HG02973 (cell line): ENCODE measurements at regions not wholly inside any gene's neighbourhood (a gene's known extent, or its start where the extent isn't known, plus 50 kb on each side); places are given as distances from the start of the nearest gene placed in this dataset.
"Not testable (repeated sequence)": the region's sequence is repeated elsewhere in the genome, so short reads cannot be mapped to it uniquely, and the experiment has no call there.

ENCODE experiments used
- ATAC-seq: cut with Tn5 transposase; IDR thresholded peaks from one replicate; pipeline ENCODE4 v1.9.1; 2021; ENCODE audit warnings: moderate library complexity; ENCODE audit not compliant: unreplicated experiment

DNA sequence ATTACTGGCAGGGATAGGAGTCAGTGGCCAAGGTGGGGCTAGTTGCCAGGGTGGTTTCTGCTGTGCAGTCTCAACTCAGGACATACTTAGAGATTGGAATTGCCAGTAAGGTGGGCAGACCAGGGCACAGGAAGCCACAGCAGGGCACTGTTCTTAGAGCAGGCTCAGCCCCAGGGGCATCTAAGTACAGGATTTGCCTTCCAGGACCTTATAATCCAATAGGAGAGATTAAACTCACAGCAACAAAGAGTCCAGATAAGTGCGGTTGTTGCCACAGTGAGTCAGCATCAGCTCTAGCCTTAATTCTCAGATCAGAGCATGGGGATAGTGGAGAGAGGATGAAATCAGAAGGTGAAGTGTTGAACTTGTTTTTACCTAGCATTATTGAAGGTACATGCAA is 265.8 kb upstream of the TRPC7 start:
- no peak for ATAC-seq

DNA sequence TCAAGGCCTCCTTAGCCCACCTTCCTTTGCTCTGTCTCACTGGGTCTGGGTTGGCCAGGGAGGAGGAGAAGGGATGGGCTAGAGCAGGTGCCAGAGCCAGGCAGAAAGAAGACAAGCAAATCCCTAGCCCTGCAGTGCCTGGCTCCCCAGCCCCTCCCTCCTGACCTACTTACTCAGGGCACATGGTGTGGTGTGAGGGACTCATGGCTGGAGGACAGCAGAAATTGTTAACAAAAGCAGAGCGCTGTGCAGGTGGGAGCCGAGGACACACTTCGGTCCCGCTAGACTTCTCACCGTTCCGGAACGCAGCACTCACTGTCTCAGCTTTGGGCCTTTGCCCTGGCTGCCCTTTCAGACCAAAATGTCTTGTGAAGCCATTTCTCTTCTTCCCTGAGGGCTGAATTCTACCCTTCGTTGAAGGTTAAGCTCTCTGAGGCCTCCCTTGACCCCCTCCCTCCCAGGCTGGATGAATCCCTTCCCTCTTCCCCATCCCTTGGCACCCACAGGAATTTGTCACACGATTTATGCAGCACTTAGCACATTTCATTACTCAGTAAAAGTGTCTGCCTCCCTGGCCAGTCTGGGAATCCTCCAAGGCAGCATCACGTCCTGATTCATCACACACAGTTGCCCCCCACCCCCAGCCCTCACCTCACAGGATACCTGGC is 263.9 kb upstream of the TRPC7 start:
- ATAC-seq: no peak

DNA sequence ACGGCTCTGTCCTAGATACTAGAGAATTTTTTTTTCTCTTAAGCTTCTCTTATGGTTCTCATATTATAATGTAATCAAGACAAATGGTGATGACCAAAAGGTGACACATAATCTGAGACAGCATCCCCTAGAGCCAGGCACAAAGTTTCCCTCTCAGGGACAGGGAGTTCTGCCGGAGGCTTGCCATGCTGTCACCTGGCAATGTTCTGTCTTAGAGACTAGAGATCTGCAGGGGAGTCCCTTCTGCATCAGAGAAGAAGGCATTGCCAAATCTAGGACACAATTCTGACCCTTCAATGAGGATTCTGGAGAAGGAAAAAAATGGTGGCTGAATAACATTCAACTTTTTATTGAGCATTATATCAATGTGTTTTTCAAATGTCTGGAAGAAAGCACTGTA is 261.2 kb upstream of the TRPC7 start:
- ATAC-seq: no peak

DNA sequence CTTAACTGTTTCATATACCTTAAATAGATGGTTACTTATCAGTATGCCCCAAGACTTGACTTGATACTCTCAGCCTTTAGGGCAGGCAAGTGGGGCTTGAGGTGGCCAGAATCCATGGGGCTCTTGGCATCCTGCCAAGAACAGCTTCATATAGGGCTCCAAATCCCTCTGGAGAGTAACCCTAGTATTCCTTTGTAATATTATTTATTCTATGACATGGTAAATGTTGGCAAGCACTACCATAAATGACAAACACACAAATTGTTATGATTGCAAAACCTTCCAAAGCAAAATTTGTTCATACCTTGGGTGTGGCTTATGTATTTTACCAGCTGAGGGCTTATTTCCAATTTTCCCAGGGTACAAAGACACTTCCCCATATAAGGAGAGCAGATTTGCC is 257.4 kb upstream of the TRPC7 start:
- ATAC-seq: no peak

DNA sequence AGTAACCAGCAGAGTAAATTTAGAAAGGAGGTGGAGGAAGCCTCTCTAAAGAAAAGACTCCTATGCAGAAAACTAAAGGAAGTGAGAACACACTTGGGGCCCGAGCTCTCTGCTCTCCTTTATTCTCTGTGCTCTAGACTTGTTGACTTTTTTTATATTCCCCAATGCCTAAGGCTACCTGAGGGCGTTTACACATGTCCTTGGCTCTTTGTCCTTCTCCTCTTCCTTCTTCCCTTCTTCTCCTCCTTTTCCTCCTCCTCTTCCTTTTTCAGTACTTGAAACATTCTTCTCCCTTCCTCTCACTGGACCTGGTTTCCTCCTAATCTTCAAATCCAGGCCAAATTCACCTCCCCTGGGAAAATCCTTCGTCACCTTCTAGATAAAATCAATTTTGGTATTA is 256.4 kb upstream of the TRPC7 start:
- ATAC-seq: no peak

DNA sequence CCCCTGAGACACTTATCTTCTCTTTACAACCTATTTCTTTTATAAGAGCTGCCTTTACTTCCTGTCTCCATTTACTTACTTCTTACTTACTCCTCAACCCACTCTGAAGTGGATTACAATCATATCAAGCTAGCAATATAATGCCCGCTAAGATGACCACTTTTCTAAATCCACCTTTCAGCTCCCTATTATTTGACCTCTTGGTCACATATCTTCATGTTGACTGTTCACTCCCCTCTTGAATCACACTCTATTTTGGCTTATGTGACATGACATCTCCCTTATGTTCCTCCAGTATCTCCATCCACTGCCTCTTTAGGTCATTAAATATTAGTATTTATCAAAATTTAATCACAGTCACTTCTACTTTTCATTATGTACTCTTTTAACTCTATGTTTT is 255.3 kb upstream of the TRPC7 start:
- no peak for ATAC-seq

DNA sequence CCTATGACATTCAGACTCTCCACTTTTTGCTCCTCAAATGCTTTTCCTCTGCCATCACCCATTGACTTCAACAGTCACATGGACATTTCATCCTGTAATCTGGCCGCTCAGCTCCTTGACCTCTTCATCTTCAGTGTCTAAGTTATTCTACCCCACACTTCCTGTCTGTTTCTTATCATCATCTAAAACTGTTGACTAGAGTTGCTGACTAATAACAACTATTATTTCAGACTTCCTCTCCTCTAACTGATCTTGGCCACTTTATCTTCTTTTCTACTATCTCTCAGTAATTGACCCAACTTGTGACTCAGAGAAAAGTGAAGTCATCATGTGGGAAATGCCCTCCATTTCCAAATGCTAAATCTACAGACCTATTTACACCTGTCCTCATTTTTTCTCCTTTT is 254.7 kb upstream of the TRPC7 start:
- no peak for ATAC-seq

DNA sequence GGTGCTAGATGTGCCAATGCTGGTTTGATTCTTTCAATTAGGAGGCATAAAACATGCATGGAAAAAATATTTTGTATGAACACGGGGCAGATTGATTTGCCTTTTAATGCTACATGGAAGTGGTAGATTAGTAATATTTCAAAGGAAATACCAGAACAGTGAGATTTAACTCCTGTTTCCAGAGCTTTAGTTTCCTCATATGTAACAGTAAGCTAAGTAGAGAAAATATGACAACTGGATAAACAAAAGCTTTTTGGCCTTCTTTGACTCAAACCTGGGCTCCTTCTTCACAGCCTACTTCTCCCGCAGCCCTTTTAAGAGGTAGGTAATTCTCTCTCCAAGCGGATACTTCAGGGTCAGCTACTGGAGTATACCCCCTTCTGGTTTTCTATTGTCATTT is 254.2 kb upstream of the TRPC7 start:
- ATAC-seq: no peak

DNA sequence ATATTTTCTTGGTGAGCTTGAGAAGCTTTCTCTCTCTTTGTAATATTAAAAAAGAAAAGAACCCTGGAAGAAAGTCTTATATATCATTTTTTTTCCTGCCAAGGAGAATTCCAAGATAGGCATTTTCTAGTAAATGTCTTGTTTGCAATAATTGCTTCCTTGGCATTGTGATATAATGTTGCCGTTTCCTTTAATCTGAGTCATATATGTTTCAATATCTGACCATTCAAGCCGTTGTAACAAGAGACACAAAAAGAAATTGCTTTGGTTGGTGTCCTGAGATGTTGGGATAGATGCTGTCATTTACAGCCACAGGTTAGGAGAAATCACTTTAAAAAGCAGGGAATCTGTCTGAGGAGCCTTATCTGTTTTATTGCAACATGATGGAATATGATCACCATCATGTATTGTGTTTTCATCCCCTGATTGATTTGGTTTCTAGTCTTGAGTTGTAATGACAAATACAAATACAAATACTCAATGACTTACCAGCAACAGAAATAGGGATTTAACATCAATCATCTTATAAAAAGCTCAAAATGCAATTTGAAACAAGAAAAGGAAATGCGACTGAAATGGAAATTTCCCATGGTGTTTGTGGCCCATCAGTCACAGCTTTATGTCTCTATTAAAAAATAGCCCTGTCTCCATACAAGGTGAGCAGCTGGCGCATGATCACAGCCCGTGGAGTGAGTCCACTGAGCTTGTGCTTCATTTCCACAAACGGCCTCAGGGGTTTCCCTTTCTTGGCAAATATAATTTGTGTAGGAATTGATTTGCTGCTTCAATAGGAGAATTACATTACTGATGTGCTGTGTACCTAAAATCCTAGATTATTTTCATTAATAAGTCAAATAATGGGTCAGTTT is 250.1 kb upstream of the TRPC7 start:
- ATAC-seq: no peak

DNA sequence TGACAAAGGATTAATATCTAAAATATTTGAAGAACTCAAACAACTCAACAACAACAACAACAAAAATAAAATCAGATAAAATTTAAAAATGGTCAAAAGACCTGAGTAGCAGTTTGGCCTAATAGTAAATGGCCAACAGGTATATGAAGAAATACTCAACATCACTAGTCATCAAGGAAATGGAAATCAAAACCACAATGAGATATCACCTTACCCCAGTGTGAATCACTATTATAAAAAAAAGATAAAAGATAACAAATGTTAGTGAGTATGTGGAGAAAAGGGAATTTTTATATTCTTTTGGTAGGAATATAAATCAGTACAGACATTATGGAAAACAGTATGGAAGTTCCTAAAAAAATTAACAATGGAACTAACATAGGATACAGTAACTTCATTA is 247.9 kb upstream of the TRPC7 start:
- ATAC-seq: no peak

DNA sequence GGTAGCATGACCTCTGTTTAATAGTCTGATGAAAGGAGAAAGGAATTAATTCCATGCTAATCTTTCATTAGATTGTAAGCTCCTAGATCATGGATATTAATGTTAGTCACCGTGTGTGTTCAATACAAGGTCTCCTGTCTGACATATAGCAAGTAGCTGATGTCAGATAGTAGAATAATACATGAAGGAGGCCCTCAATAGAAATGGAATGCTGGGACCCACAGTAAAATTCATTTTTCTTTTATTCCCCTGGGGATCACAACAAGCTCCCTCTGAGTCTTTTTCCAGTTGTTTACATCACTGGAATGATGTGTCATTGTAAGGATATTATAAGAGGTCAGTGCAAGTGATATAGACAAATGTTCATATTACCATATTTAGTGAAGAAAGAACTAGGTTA is 240.3 kb upstream of the TRPC7 start:
- ATAC-seq: no peak

DNA sequence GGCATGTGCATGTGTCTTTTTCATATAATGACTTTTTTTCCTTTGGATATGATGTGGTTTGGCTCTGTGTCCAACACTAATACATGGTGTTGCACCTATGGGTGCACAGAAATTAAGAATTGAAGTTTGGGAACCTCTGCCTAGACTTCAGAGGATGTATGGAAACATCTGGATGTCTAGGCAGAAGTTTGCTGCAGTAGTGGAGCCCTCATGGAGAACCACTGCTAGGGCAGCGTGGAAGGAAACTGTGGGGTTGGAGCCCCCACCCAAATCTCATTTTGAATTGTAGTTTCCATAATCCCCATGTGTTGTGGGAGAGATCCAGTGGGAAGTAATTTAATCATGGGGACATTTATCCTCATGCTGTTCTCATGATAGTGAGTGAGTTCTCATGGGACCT is 235.0 kb upstream of the TRPC7 start:
- no peak for ATAC-seq

DNA sequence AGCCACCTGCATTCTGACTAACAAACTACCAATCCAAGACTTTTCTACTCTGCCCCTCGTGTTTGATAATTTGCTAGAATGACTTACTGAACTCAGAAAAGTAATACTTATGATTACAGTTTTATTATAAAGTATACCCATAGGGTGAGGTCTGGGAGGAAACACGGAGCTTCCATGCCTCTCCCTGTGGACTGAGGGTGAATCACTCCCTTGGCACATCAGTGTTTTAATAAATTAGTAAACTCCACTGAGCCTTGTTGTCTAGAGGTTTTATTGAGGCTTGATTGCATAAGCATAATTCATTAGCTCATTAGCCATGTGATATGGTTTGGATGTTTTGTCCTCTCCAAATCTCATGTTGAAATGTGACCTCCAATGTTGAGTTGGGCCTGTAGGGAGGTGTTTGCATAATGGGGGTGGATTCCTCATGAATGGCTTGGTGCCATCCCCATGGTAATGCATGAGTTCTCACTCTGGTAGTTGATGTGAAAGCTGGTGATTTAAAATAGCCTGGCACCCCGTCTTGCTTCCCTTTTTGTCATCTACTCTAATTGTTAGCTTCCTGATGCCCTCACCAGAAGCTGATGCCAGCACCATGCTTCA is 233.6 kb upstream of the TRPC7 start:
- no peak for ATAC-seq

DNA sequence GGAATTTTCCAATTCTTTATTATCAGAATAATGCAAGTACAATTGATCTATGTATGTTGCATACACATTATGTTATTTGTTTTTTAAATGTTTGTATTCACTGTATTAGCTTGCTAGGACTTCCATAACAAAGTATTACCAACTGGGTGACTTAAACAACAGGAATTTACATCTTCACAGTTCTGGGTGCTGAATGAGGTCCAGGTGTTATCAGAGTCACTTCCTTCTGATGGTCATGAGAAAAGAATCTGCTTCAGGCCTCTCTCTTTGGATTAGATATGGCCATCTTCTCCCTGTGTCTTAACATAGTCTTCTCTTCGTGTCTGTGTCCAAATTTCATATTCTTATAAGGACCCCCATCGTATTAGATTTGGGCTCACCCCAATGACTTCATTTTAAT is 229.1 kb upstream of the TRPC7 start:
- no peak for ATAC-seq

DNA sequence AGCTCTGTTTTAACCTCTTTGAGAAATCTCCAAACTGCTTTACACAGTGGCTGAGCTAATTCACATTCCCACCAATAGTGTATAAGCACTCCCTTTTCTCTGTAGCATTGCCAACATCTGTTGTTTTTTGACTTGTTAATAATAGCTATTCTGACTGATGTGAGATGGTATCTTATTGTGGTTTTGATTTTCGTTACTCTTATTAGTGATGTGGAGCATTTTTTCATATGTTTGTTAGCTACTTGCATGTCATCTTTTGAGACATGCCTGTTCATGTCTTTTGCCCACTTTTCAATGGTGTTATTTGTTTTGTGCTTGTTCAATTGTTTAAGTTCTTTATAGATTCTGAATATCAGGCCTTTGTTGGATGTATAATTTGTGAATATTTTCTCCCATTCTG is 225.2 kb upstream of the TRPC7 start:
- ATAC-seq: no peak

DNA sequence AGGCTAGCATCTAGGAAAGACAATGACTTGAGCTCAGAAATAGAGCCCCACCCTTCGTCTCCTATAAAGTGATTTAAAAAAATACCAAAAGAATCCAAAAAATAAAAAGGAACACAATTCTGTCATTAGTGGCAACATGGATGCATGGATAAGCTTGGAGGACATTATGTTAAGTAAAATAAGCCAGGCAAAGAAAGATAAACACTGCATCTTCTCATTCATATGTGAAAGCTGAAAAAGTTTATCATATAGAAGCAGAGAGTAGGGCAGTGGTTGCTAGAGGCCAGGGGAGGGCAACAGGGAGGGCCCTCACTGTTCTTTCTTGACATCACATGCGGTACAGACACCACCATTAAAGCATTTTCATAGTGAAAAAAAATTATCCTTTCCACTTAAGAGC is 220.9 kb upstream of the TRPC7 start:
- ATAC-seq: no peak

DNA sequence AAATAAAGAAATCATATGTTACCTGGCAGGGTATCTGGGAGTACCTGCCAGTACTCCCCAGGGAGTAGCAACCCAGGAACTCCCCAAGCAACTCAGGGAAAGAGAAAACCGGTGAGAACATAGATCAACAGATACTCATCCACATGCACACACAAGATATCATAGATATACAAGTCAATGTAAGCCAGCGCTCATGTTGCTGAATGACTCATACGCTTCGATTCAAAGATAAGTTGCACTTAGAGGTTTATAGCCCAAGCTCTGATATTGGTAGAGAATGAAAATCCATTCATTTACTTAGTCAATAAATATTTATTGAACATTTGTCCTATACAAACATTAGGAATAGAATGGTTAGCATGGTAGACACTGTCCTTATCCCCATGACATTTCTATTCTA is 219.1 kb upstream of the TRPC7 start:
- no peak for ATAC-seq

DNA sequence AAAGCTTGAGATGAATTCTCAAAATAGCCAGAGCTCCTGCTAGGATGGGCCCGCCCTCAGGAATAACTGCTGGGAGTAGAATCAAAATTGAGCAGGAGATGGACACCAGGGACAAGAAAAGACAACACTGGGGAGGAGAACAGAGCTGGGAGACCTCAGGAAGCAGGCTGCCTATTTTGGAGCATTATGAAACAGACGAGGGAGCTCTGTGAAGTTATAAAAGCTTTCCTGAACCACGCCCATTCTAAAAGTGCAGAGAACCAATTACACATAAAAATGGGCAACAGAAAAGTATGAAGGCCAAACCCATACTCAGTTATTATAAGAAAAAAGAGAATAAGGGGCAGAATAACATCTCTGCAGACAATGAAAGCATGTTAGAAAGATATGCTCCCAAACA is 213.9 kb upstream of the TRPC7 start:
- no peak for ATAC-seq

DNA sequence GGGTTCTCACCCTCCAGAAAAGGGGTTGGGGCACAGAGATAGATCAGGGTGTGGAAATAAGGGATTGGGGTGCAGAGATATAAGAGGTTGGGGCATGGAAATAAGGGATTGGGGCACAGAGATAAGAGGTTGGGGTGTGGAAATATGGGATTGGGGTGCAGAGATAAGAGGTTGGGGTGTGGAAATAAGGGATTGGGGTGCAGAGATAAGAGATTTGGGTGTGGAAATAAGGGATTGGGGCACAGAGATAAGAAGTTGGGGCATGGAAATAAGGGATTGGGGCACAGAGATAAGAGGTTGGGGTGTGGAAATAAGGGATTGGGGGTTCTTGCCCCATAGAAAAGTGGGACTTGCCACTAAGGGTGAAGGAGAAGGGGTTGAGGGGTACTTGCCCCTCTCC is 204.5 kb upstream of the TRPC7 start:
- not testable (repeated sequence) for ATAC-seq

DNA sequence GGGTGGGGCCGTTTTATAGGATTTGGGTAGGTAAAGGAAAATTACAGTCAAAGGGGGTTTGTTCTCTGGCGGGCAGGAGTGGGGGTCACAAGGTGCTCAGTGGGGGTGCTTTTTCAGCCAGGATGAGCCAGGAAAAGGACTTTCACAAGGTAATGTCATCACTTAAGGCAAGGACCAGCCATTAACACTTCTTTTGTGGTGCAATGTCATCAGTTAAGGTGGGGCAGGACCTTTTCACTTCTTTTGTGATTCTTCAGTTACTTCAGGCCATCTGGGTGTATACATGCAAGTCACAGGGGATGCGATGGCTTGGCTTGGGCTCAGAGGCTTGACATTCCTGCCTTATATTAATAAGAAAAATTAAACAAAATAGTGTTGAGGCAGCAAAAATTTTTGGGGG is 200.1 kb upstream of the TRPC7 start:
- ATAC-seq: not testable (repeated sequence)

DNA sequence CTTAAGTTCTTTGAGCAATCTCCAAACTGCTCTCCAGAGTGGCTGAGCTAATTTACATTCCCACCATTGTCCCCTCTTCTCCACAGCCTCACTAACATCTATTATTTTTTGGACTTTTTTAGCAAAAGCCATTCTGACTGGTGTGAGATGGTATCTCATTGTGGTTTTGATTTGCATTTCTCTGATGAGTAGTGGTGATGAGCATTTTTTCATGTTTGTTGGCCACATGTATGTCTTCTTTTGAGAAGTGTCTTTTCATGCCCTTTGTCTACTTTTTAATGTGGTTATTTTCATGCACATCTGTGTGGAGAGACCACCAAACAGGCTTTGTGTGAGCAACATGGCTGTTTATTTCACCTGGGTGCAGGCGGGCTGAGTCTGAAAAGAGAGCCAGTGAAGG is 199.7 kb upstream of the TRPC7 start:
- not testable (repeated sequence) for ATAC-seq

DNA sequence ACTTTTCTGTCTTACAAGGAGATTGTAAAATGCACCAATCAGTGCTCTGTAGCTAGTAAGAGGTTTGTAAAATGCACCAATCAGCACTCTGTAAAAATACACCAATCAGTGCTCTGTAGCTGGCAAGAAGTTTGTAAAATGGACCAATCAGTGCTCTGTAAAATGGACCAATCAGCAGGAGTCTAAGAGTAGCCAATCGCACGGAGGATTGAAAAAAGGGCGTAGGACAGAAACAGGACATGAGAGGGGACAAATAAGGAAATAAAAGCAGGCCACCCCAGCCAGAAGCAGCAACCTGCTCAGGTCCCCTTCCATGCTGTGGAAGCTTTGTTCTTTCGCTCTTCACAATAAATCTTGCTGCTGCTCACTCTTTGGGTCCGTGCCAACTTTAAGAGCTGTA is 199.1 kb upstream of the TRPC7 start:
- not testable (repeated sequence) for ATAC-seq
